Transverse colon (tissue), 4 donors: ENCODE measurements at regions not wholly inside any gene's neighbourhood (a gene's known extent, or its start where the extent isn't known, plus 50 kb on each side); places are given as distances from the start of the nearest gene placed in this dataset.

Experiments
- CTCF ChIP-seq, 5 experiments: fragments of 200-600 bp in 3 of 5; fragments of 450-650 bp in 2 of 5; sonication (generic) in 3 of 5; IDR thresholded peaks; 1 replicate in 2 of 5; 2 replicates in 3 of 5; pipeline ENCODE4 v1.5.1; 2016 to 2017; ENCODE audit warnings: antibody characterized with exemption in 5 of 5, inconsistent platforms in 3 of 5, mild to moderate bottlenecking in 2 of 5, moderate library complexity in 1 of 5
- EP300 ChIP-seq: sonication (generic); formaldehyde crosslinking; IDR thresholded peaks from one replicate; pipeline ENCODE4 v1.6.1; 2017; ENCODE audit warnings: antibody characterized with exemption, low read depth
- POLR2A ChIP-seq: fragments of 450-650 bp; IDR thresholded peaks from one replicate; pipeline ENCODE4 v1.6.1; 2016; ENCODE audit warnings: antibody characterized with exemption, mild to moderate bottlenecking, moderate library complexity
- POLR2AphosphoS5 ChIP-seq, 3 donors: sonication (generic); formaldehyde crosslinking; IDR thresholded peaks; one replicate each; pipeline ENCODE4 v1.6.1; 2016; ENCODE audit warnings: antibody characterized with exemption in 3 of 3

GRCh38 chr1:30612536-30613065, 110.8 kb downstream of the MATN1 start:
- TF ChIP-seq CTCF (IDR thresholded peaks at IDR 0.05) (no peak), EP300 (no peak), POLR2A (no peak), POLR2AphosphoS5 (IDR thresholded peaks at IDR 0.05) (no peak)
